HEK293T (cell line): ENCODE measurements at regions not wholly inside any gene's neighbourhood (a gene's known extent, or its start where the extent isn't known, plus 50 kb on each side); places are given as distances from the start of the nearest gene placed in this dataset.

Experiments used
- ELF4 ChIP-seq: fragments of 450-650 bp; IDR thresholded peaks from 2 replicates; pipeline ENCODE4 v1.6.1; 2017; ENCODE audit warnings: antibody characterized with exemption
- FOXM1 ChIP-seq: fragments of 450-650 bp; IDR thresholded peaks from 2 replicates; pipeline ENCODE4 v1.6.1; 2017; ENCODE audit warnings: mild to moderate bottlenecking, borderline replicate concordance
- LEF1 ChIP-seq: fragments of 450-650 bp; IDR thresholded peaks from 2 replicates; pipeline ENCODE4 v1.6.1; 2017; ENCODE audit warnings: mild to moderate bottlenecking, borderline replicate concordance
- NFRKB ChIP-seq: fragments of 450-650 bp; IDR thresholded peaks from 2 replicates; pipeline ENCODE4 v1.6.1; 2016; ENCODE audit warnings: mild to moderate bottlenecking, moderate library complexity
- SUZ12 ChIP-seq: fragments of 450-650 bp; IDR thresholded peaks from 2 replicates; pipeline ENCODE4 v1.6.1; 2016; ENCODE audit warnings: mild to moderate bottlenecking

DNA sequence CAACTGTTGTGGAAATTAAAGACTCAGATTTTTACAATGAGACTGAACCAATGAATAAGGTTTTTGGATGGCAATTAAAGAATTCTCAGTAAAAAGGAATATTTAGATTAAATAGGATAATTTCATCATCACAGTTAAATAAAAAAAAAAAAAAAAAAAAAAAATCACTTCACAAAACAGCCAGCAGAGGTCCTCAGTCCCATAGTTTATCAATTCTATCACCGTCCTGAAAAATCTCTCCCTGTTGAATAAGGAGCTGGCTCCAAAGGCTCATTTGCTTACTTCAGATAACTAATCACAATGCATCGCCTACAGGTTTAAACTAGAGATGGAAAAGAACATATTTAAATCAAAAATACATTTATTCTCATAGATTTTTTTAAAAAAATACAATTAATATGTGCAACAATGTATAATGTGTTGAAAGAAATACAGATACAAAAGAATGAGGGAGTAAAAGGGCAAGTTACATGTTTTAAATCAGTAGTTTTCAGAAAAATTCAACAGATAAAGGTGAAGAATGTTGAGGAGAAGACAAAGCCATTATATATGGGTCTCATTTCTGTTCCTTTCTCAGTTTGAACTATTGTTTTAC lies 175.8 kb upstream of the CHD1 start:
- no peak for TF ChIP-seq NFRKB
- no peak for TF ChIP-seq LEF1
- no peak for TF ChIP-seq FOXM1
- TF ChIP-seq SUZ12: no peak
- TF ChIP-seq ELF4: no peak
